ENCODE measurements at regions not wholly inside any gene's neighbourhood (a gene's known extent, or its start where the extent isn't known, plus 50 kb on each side); places are given as distances from the start of the nearest gene placed in this dataset.

- TF ChIP-seq CTCF (IDR thresholded peaks at IDR 0.05) (no peak), EZH2 (IDR thresholded peaks at IDR 0.05) (no peak)
Measured at GRCh38 chr10:8412541-8412940, 358.1 kb downstream of the GATA3 start.

All from neural progenitor cell (in vitro differentiated cells).